Skeletal muscle cell (primary cell): ENCODE measurements at regions not wholly inside any gene's neighbourhood (a gene's known extent, or its start where the extent isn't known, plus 50 kb on each side); places are given as distances from the start of the nearest gene placed in this dataset.

Source experiments
- DNase-seq: peaks from one replicate; pipeline ENCODE4 v3.0.0-alpha.2; 2010; ENCODE audit warnings: low read depth
- H3K4me3 ChIP-seq: 2 replicates; pipeline ENCODE4 v1.5.1; 2011; ENCODE audit warnings: low read depth, mild to moderate bottlenecking, control low read depth, low read length, moderate library complexity

DNA sequence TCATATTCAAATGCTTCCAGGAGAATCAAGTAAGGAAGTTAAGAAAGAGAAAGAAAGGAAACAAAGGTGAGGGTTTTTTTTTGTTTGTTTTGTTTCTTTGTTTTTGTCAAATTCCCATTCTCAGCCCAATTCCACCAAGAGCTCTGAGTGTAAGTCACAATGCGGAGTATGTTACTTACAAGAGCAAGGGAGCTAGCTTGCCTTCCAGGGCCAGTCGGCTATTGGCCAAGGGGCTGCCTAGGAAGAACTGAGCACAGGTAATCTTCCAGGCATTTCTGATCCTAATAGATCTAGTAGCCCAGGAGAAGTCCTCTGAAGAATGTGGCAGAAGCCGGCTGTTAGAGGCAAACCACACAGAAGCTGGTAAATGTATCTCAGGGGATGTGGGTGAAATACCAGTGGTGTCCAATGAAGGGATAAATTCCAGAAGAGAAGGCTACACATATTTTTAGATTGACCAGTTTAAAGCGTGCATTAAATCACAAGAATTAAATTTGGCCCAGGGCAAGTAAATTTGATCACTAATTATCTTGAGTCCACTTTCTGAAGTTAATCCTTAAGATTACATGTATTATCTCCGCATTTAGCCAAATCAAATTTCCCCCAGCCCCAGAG, 239.6 kb upstream of the ADAMTS5 start:
- no peak for DNase-seq

DNA sequence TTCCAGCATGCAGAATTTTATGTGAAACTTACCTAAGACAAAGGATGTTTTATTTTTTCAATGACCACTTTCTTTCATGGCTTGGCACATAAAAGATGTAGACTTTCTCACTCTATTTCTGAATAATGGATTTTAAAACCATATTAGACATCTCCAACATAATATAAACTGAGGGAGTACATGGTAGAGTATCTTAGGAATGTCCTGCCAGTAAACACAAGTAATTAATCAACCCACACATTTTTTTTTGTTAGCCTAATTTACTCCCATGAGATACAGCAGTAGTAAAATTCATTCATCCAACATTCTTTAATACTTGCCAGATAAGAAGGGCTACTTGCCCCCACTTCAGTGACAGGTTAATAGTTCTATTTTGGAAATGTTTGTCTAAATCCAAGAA, 235.4 kb upstream of the ADAMTS5 start:
- DNase-seq = no peak
- no peak overlapping the region for H3K4me3 ChIP-seq

More for the DNA sequence above, 239.6 kb upstream of the ADAMTS5 start:
- H3K4me3 ChIP-seq = no peak overlapping the region

DNA sequence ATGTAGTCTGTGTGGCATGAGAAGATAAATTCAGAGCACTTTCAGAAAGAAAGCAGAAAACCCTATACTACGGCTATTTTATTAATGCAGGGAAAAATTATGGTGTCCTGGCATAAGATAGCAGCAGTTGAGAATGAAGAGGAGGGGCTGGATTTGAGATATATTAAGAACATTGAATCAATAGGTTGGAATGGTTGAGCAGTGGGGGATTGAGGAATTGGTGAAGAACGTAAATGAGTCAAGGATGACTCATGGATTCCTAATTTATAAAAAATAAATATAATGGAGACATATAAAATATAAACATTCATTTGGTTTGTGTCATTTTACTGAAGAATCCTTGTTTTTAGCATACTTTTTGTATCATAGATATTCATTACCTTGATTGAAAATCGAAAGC, 234.3 kb upstream of the ADAMTS5 start:
- no peak overlapping the region for H3K4me3 ChIP-seq
- no peak for DNase-seq

DNA sequence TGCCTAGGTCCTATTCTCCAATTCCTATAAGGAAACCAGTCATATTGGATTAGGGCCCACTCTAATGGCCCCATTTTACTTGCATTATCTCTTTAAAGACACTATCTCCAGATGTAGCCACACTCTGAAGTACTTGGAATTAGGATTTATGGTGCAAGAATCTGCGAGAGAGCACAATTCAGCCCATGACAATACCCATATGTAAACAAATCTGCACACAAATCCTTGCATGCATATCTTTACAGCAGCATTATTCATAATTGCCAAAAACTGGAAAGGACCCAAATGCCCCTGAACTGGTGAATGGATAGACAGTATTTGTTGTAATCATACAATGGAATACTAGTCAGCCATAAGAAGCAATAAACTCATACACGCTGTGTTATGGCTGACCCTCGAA, 229.8 kb upstream of the ADAMTS5 start:
- H3K4me3 ChIP-seq = no peak overlapping the region
- no peak for DNase-seq

DNA sequence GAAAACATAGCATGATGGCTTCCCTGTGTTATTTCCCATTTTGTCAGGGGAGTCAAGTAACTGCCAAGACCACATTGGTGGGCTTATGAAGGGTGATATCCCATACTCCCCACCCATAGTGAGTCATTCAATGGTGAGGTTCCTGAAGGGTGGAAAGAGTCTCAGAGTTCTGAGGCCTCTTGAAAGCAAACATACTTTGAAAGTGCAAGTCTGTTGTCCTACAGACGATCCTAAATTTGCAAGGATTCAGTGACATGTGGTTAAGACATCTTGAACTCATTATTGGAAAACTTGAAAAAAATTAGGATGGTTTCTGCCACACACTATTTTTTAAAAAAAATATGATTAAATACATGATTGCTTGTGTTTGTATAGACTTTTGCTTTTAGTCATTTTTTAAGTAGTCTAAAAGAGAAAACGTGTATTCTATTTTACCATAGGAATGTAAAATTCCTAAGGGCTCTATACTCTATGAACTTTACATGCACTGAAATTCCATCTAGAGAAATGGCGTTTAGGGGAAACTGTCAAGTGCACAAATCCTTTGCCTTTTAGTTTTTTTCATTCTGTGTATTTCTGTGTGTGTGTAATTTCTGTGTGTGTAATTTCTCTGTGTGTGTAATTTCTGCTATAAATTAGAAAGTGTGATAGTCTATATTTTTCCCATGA, 225.5 kb upstream of the ADAMTS5 start:
- no peak overlapping the region for H3K4me3 ChIP-seq
- DNase-seq = no peak

DNA sequence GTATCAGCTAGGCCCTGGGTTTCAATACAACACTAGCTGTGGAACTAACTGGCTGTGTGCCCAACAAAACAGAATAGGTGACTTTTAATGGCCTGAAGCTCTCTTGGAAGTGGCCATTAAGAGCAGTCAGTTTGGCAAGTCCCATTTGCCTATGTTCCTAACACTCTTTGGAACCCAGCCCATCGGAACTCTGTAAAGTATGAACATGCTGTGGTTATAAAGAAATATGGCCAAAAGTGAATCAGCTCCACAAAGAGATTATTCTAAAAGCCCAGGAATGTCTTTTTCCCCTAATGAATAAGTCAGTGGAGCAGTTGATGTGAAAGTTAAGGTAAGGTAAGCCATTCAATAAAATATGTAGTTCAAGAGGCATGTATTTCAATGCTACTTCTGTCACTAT, 223.7 kb upstream of the ADAMTS5 start:
- H3K4me3 ChIP-seq = no peak overlapping the region
- DNase-seq = no peak

DNA sequence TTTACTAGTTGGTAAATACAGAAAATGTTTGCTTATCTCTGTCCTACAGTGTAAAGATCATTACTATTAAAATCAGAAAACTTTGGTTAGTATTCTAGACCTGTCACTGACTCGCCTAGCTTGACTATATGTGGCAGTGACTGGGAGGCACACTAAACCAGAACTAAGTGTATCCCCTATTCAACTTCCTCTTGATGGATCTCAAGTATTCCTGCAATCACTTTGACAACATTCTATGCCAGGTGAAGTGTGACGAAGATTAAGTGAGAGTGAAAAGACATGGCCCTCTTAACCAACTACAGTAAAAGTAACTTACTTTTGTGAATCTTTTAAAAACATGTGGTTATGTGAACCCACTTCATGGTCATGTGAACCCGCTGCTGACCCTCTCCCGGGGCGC, 223.0 kb upstream of the ADAMTS5 start:
- no peak for DNase-seq
- no peak overlapping the region for H3K4me3 ChIP-seq

DNA sequence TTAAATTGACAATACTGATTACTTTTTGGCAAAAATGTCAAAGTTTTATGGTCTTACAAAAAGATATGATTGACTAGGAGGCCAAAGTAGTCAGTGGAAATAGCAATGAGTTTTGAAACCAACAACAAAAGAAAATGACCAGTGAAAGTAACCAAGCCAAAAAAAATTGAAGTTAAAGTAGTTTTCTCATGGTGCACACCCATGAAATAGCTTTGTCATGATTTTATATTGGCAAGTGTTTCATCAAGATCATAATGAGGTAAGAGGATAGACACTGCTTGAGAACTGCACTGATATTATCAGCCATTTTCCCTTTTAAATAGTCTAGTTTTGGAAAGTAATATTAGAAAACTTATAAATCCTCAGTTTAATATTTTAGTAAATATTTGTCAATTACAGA, 206.2 kb upstream of the ADAMTS5 start:
- DNase-seq = no peak
- no peak overlapping the region for H3K4me3 ChIP-seq

DNA sequence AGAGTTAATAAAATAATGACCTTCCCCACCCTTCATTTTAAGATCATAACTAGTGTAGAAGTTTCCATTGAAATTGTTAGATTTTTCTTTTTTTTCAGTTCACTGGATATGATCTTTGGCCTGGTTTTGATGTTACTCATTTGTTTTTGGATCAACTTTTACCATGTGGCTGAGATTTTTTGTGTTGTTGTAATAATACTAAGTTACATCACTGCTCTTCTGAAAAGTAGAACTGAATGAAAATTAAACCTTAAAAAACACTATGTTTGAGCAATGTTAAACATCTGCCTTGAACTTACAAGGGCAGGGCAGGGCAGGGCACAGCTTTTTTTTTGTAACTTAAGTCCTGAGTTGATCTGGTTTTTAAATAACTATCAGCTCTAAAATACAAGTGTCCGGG, 204.8 kb upstream of the ADAMTS5 start:
- no peak overlapping the region for H3K4me3 ChIP-seq
- DNase-seq = peak; percentile 37

DNA sequence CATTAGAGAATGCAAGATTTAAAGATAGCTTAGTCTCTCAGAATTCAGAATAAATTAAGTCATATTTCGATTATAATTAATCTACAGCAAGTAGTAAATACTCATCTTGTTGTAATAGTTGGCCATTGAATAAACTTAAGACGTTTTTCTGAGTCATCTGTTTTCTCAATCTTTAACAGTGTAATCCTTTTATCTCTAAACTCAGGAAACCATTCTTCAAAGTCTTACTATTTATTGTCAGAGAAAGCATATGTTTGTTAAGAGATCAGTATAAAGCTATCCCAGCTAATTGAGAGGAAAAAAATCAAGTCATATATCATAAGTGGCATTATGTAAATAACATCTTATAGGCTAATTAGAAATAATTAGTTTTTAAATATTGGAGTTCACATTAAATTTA, 201.2 kb upstream of the ADAMTS5 start:
- no peak for DNase-seq
- H3K4me3 ChIP-seq = no peak overlapping the region

DNA sequence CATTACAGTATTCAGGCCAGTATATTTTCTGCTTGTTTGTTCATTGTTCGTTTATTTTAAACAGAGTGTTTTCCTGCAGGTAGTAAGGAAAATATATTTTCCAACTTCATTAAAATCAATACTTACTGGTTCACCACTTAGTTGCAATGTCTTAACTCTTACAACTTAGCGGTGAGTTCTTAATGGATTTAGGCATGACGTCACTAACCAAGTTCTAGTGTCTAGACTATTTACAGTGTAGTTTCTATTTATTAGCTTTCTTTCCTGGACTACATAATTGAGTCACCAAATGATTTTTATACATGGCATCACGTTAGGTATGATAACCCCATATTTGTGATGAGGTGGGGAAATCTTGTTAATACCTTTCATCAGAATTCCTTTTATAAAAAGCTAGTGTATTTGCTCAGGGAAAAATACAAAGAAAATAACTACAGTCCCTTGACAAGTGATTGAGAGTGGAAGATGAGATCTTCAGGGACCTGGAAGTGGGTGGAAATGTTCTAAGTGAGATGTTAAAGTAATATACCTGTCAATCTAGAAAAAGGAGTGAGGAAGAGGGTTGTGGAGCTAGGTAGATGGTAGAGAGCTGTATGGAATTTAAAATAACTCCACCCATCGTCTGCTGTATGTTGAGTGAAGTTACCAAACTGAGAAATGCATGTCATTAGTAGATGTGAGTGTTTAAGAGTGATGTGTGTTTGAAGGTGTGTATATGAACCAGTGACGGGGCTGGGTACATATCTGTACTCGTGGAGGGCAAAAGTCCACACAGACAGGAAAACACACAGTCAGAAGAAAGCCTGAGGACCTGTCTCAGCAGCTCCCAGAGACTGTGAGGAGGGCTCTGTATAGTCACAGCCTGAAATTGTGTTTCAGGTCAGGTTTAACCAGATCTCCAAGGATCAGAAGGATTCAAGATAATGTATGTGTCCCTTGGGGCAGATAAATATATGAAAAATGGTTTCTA, 197.6 kb upstream of the ADAMTS5 start:
- DNase-seq = no peak

DNA sequence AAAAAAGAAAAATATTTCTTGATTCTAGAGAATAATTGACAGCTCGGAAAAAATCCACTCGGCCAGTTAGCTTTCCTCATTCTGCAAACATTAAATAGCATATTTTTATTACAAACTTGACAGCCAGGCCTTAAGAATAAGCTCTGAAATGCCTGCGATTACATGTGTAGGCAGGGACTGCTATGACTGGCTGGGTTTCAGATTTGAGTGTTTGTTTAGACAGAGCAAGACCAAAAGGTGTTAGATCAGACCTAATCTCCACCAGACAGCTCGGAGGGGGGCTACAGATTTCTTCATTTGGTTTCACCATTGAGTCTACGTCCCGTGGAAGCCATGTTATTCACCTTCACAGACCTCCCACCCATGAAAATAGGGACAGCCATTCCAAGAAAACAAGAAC, 192.1 kb upstream of the ADAMTS5 start:
- no peak for DNase-seq

More for the DNA sequence above, 197.6 kb upstream of the ADAMTS5 start:
- H3K4me3 ChIP-seq = no peak overlapping the region

DNA sequence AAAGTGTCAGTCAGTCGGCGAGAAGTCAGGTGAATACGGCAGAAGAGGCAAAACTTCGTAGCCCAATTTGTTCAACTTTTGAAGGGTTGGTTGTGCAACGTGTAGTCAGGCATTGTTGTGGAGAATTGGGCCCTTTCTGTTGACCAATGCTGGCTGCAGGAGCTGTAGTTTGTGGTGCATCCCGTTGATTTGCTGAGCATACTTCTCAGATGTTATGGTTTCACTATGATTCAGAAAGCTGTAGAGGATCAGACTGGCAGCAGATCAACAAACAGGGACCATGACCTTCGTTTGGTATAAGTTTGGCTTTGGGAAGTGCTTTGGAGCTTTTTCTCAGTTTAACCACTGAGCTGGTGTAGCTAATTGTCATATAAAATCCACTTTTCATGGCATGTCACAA, 190.2 kb upstream of the ADAMTS5 start:
- H3K4me3 ChIP-seq = no peak overlapping the region
- no peak for DNase-seq

More for the DNA sequence above, 192.1 kb upstream of the ADAMTS5 start:
- no peak overlapping the region for H3K4me3 ChIP-seq

DNA sequence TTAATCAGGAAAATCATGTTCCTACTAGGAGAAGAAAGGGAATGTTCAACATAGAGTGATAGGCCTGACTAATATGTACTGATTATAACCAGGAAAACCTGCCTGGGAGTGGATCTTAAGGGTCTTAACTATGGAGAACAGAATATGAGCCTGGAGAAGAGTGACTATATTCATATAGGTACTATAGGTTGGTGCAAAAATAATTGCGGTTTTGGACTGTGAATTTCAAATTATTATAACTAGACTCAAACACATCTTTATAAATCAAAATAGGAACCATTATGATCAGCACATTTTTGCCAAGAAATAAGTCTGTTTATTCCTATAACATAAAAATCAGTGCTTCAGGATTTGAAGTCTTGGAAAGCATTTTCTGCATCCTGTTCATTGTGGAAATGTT, 189.8 kb upstream of the ADAMTS5 start:
- H3K4me3 ChIP-seq = no peak overlapping the region
- DNase-seq = no peak

DNA sequence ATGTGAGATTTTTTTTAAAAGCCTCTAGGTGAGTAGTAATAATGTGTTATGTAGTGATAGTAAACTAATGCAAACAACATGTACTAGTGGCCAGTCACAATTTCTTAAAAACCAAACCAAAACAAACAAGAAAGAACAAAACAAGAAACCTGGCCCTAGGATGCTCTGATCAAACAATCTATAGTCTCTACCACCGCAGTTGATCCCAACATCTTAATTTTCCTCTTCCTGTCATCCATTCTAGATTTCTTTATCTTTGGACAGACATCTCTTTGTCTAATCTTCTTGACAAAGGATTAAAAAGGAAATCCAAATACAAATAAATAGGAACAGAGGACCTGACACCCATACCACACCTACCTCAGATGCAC, 188.2 kb upstream of the ADAMTS5 start:
- DNase-seq = no peak
- H3K4me3 ChIP-seq = no peak overlapping the region

DNA sequence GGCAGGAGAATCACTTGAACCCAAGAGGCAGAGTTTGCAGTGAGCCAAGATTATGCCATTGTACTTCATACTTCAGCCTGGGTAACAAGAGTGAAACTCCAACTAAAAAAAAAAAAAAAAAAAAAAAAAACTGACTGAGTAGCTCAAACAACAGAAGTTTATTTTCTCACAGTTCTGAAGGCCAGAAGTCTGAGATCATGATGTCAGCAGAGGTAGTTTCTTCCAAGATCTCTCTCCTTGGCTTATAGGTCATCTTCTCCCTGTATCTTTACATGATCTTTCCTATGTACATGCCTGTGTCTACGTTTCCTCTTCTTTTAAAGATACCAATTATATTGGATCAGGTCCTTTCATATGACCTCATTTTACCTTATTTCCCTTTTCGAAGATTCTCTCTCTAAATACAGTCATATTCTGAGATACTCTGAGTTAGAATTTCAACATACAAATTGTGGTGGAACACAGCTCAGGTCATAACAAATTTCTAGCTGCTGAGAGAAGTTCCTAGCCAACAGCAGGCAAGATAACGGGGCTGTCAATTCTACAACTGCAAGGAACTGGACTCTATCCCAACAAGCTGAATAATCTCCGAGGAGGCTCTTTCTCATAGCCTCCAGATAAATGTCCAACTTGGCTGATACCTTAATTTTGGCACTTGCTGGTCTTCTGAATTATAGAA, 187.7 kb upstream of the ADAMTS5 start:
- H3K4me3 ChIP-seq = no peak overlapping the region
- peak; percentile 19 for DNase-seq

DNA sequence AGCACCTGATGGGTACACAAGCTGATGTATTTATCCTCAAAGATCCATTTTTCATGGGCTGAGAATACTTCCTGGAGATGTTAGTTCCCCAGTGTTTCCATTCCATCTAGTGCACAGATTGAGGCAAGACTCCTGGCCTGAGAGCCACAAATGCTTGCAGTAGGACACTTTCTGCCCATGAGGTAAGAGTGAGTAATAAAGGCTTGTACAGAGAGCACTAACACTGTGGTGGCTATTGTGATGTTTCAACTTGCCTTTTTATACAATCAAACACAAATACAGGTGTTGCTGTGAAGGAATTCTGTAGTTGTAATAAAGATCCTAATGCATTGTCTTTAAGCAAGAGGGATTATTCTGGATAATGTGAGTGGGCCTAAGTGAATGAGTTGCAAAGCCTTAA, 186.1 kb upstream of the ADAMTS5 start:
- no peak for DNase-seq
- H3K4me3 ChIP-seq = no peak overlapping the region

DNA sequence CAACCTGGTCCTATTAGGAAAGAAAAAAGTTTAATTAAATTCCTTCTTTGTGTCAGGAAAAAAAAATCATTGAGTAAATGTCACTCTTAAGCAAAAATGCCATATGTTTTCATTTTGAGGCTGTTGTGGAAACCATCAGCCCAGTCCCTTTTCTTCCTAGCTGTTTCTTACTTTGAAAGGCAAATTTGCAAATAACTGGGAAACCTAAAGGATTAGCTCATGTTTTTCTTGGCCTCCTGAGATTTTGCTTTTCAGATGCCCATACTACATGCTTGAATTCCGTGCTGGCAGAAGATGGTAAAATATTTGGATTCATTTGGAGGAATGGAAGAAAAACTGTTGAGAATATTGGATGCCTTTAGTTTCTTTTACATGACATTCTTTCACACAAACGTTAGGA, 182.1 kb upstream of the ADAMTS5 start:
- no peak overlapping the region for H3K4me3 ChIP-seq
- peak; percentile 34 for DNase-seq

DNA sequence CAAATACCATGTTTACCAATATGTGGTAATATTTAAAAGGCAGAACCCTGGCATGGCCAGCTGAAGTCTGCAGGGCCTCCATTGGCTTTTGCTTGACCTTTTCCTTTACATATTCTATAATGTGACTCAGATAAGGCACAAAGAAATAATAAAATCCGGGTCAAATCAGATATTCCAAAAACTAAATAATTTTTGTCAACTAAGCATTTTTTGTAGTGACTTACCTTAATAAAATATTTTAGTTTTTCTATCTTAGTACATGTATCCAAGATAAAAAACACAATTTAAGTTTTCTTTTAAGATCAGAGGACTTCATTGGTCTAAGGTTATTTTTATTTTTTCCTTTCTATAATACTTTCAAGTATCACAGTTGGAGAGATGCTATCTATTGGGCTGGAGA, 179.4 kb upstream of the ADAMTS5 start:
- no peak for DNase-seq

More for the DNA sequence above, 179.4 kb upstream of the ADAMTS5 start:
- H3K4me3 ChIP-seq = no peak overlapping the region
